ENCODE measurements at regions not wholly inside any gene's neighbourhood (a gene's known extent, or its start where the extent isn't known, plus 50 kb on each side); places are given as distances from the start of the nearest gene placed in this dataset.
"Not testable (repeated sequence)": the region's sequence is repeated elsewhere in the genome, so short reads cannot be mapped to it uniquely, and the experiment has no call there.

GRCh38 chr7:53191191-53191695 lies 155.8 kb downstream of the POM121L12 start:
- Histone ChIP-seq H2AFZ (ENCODE audit: low read depth, low read length) (no peak overlapping the region), H3K9me3 (ENCODE audit: low read length) (no peaks in the 10 kb centered on the region), H3K4me1 (ENCODE audit: insufficient read depth, low read length) (no peaks in the 10 kb centered on the region), H3K27me3 (ENCODE audit: insufficient read depth, low read length) (no peaks in the 10 kb centered on the region), H3K36me3 (ENCODE audit: insufficient read depth, low read length) (no peaks in the 10 kb centered on the region), H3K4me3 (ENCODE audit: low read length) (no peak overlapping the region)

GRCh38 chr7:53191836-53192443 lies 156.5 kb downstream of the POM121L12 start:
- no peaks in the 10 kb centered on the region for H3K9me3 ChIP-seq (ENCODE audit: low read length)
- no peaks in the 10 kb centered on the region for H3K27me3 ChIP-seq (ENCODE audit: insufficient read depth, low read length)
- no peak overlapping the region for H2AFZ ChIP-seq (ENCODE audit: low read depth, low read length)
- no peaks in the 10 kb centered on the region for H3K4me1 ChIP-seq (ENCODE audit: insufficient read depth, low read length)
- no peaks in the 10 kb centered on the region for H3K36me3 ChIP-seq (ENCODE audit: insufficient read depth, low read length)
- no peak overlapping the region for H3K4me3 ChIP-seq (ENCODE audit: low read length)

DNA sequence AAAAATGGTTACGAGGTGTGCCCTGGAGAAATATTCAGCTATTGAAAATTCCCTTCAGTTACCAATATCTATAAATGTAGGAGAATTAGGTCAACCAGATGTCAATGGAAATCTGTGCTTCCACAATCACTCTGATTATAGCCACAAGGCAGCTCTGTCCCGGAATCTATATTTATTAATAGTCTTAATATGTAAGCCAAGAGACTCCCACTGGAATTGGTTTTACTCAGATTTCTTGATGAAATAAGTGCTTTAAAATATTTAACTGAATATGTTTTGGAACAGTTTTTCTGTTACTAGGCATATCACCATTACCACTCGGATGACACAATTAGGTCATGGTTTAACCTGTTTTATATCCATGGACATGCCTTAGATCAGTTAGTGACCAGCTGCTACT lies 169.6 kb downstream of the POM121L12 start:
- H3K4me3 ChIP-seq (ENCODE audit: low read length) = no peak overlapping the region
- H2AFZ ChIP-seq (ENCODE audit: low read depth, low read length) = no peak overlapping the region
- no peaks in the 10 kb centered on the region for H3K9me3 ChIP-seq (ENCODE audit: low read length)
- no peaks in the 10 kb centered on the region for H3K4me1 ChIP-seq (ENCODE audit: insufficient read depth, low read length)
- no peaks in the 10 kb centered on the region for H3K27me3 ChIP-seq (ENCODE audit: insufficient read depth, low read length)
- no peaks in the 10 kb centered on the region for H3K36me3 ChIP-seq (ENCODE audit: insufficient read depth, low read length)

DNA sequence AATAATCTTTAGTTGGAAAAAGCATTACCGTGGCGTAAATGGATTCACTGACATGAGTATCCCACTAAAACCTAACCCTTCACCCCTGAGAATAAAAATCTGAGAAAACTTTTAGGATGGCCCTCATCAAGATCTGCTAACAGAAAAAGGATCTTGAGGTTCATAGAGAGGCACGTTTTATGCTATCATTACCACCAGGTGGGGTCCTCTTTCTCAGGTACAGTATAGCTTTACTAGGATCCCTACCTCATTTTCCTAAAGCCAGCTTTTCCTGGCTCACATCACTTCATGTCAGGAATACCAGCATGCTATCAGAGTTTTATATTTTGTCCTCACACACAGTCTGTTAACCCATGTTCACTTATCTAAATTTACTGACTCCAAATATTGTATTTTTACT lies 173.7 kb downstream of the POM121L12 start:
- no peaks in the 10 kb centered on the region for H3K9me3 ChIP-seq (ENCODE audit: low read length)
- no peak overlapping the region for H2AFZ ChIP-seq (ENCODE audit: low read depth, low read length)
- H3K36me3 ChIP-seq (ENCODE audit: insufficient read depth, low read length) = no peaks in the 10 kb centered on the region
- peaks cover 3% of the 10 kb centered on the region for H3K4me1 ChIP-seq (ENCODE audit: insufficient read depth, low read length)
- H3K27me3 ChIP-seq (ENCODE audit: insufficient read depth, low read length) = no peaks in the 10 kb centered on the region
- H3K4me3 ChIP-seq (ENCODE audit: low read length) = no peak overlapping the region

GRCh38 chr7:53214463-53214862 lies 179.0 kb downstream of the POM121L12 start:
- H3K27me3 ChIP-seq (ENCODE audit: insufficient read depth, low read length) = peaks cover 2% of the 10 kb centered on the region
- H3K4me1 ChIP-seq (ENCODE audit: insufficient read depth, low read length) = peaks cover 3% of the 10 kb centered on the region
- peaks cover 2% of the 10 kb centered on the region for H3K9me3 ChIP-seq (ENCODE audit: low read length)
- H2AFZ ChIP-seq (ENCODE audit: low read depth, low read length) = no peak overlapping the region
- no peaks in the 10 kb centered on the region for H3K36me3 ChIP-seq (ENCODE audit: insufficient read depth, low read length)
- H3K4me3 ChIP-seq (ENCODE audit: low read length) = no peak overlapping the region

DNA sequence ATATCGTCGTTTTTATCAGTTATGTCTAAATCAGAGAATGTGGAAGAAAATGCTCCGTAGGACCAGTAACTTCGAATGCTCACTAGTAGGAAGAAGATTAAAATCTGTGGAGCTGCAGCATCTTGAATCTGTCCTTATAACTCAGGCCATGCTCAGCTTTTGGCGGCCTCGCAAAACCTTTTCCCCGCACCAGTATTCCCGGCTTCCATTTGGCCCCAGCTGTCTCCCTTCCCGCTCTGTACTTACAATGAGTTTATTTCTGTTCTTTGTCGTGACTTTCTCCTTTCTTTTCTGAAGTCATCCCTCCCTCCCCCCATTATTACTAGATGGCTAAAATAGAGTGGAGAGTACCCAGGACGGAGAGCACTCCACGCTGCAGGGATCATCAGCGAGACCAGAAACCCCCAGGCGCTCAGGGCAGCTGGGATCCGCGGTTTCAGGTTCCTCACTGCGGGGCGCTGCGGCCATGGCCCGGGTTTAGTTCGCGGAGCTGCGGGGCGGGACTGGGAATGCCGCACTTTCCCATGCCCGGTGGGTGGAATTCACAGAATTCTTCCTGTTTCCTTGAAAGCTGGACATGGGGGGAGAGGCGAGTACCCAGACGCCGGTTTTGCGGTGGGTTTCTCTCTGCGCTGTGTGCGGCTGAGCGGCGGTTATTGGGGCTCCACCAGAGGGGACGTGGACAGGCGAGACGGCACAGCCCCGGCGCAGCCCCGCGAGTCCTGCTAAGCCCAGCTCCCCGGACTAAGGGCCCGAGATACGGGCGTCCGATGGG lies 183.5 kb downstream of the POM121L12 start:
- H3K27me3 ChIP-seq (ENCODE audit: insufficient read depth, low read length) = peaks cover 2% of the 10 kb centered on the region
- no peaks in the 10 kb centered on the region for H3K4me1 ChIP-seq (ENCODE audit: insufficient read depth, low read length)
- peaks cover 2% of the 10 kb centered on the region for H3K9me3 ChIP-seq (ENCODE audit: low read length)
- no peak overlapping the region for H3K4me3 ChIP-seq (ENCODE audit: low read length)
- H3K36me3 ChIP-seq (ENCODE audit: insufficient read depth, low read length) = no peaks in the 10 kb centered on the region
- H2AFZ ChIP-seq (ENCODE audit: low read depth, low read length) = no peak overlapping the region

- H2AFZ ChIP-seq (ENCODE audit: low read depth, low read length) = no peak overlapping the region
- no peaks in the 10 kb centered on the region for H3K9me3 ChIP-seq (ENCODE audit: low read length)
- H3K27me3 ChIP-seq (ENCODE audit: insufficient read depth, low read length) = no peaks in the 10 kb centered on the region
- H3K4me3 ChIP-seq (ENCODE audit: low read length) = no peak overlapping the region
- H3K36me3 ChIP-seq (ENCODE audit: insufficient read depth, low read length) = no peaks in the 10 kb centered on the region
- H3K4me1 ChIP-seq (ENCODE audit: insufficient read depth, low read length) = no peaks in the 10 kb centered on the region
These were observed 193.8 kb downstream of the POM121L12 start for GRCh38 chr7:53229202-53229601.

GRCh38 chr7:53237344-53237913 lies 202.0 kb downstream of the POM121L12 start:
- Histone ChIP-seq H3K36me3 (ENCODE audit: insufficient read depth, low read length) (no peaks in the 10 kb centered on the region), H3K4me3 (ENCODE audit: low read length) (no peak overlapping the region)

GRCh38 chr7:53238021-53238605 lies 202.7 kb downstream of the POM121L12 start:
- no peaks in the 10 kb centered on the region for H3K36me3 ChIP-seq (ENCODE audit: insufficient read depth, low read length)

More at GRCh38 chr7:53237344-53237913, 202.0 kb downstream of the POM121L12 start:
- Histone ChIP-seq H3K27me3 (ENCODE audit: insufficient read depth, low read length) (no peaks in the 10 kb centered on the region), H2AFZ (ENCODE audit: low read depth, low read length) (no peak overlapping the region), H3K9me3 (ENCODE audit: low read length) (no peaks in the 10 kb centered on the region), H3K4me1 (ENCODE audit: insufficient read depth, low read length) (no peaks in the 10 kb centered on the region)

GRCh38 chr7:53239151-53239550 lies 203.7 kb downstream of the POM121L12 start:
- not testable (repeated sequence) for H3K4me3 ChIP-seq (ENCODE audit: low read length); H2AFZ ChIP-seq (ENCODE audit: low read depth, low read length); H3K27me3 ChIP-seq (ENCODE audit: insufficient read depth, low read length); H3K36me3 ChIP-seq (ENCODE audit: insufficient read depth, low read length); H3K4me1 ChIP-seq (ENCODE audit: insufficient read depth, low read length); H3K9me3 ChIP-seq (ENCODE audit: low read length)

More at GRCh38 chr7:53238021-53238605, 202.7 kb downstream of the POM121L12 start:
- Histone ChIP-seq H3K4me1 (ENCODE audit: insufficient read depth, low read length) (no peaks in the 10 kb centered on the region), H3K27me3 (ENCODE audit: insufficient read depth, low read length) (no peaks in the 10 kb centered on the region), H3K4me3 (ENCODE audit: low read length) (no peak overlapping the region), H2AFZ (ENCODE audit: low read depth, low read length) (no peak overlapping the region), H3K9me3 (ENCODE audit: low read length) (no peaks in the 10 kb centered on the region)

DNA sequence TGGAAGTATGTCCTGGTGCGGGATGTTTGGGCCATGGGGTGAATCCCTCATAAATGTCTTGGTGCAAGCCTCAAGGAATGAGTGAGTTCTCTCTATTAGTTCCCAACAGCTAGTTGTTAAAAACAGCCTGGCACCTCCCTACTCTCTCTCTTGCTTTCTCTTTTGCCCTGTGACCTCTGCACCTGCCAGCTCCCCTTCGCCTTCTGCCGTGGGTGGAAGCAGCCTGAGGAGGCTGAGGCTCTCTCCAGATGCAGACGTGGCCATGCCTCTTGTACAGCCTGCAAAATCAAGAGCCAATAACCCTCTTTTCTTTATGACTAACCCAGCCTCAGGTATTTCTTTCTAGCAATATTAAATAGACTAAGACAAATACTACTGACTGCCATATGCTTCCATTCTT lies 210.3 kb downstream of the POM121L12 start:
- H3K36me3 ChIP-seq (ENCODE audit: insufficient read depth, low read length) = no peaks in the 10 kb centered on the region
- H3K4me3 ChIP-seq (ENCODE audit: low read length) = no peak overlapping the region
- H2AFZ ChIP-seq (ENCODE audit: low read depth, low read length) = no peak overlapping the region
- no peaks in the 10 kb centered on the region for H3K27me3 ChIP-seq (ENCODE audit: insufficient read depth, low read length)
- H3K9me3 ChIP-seq (ENCODE audit: low read length) = no peaks in the 10 kb centered on the region
- H3K4me1 ChIP-seq (ENCODE audit: insufficient read depth, low read length) = no peaks in the 10 kb centered on the region

- Histone ChIP-seq H3K4me3 (ENCODE audit: low read length) (no peak overlapping the region), H2AFZ (ENCODE audit: low read depth, low read length) (no peak overlapping the region), H3K27me3 (ENCODE audit: insufficient read depth, low read length) (no peaks in the 10 kb centered on the region), H3K9me3 (ENCODE audit: low read length) (no peaks in the 10 kb centered on the region), H3K36me3 (ENCODE audit: insufficient read depth, low read length) (no peaks in the 10 kb centered on the region), H3K4me1 (ENCODE audit: insufficient read depth, low read length) (no peaks in the 10 kb centered on the region)
These were observed 211.5 kb downstream of the POM121L12 start for GRCh38 chr7:53246957-53247356.

GRCh38 chr7:53252539-53252938 lies 217.1 kb downstream of the POM121L12 start:
- Histone ChIP-seq H3K27me3 (ENCODE audit: insufficient read depth, low read length) (no peaks in the 10 kb centered on the region), H3K9me3 (ENCODE audit: low read length) (no peaks in the 10 kb centered on the region), H2AFZ (ENCODE audit: low read depth, low read length) (no peak overlapping the region), H3K4me1 (ENCODE audit: insufficient read depth, low read length) (no peaks in the 10 kb centered on the region), H3K4me3 (ENCODE audit: low read length) (no peak overlapping the region), H3K36me3 (ENCODE audit: insufficient read depth, low read length) (no peaks in the 10 kb centered on the region)

Data from neuron (in vitro differentiated cells).